ENCODE measurements at regions not wholly inside any gene's neighbourhood (a gene's known extent, or its start where the extent isn't known, plus 50 kb on each side); places are given as distances from the start of the nearest gene placed in this dataset.

DNA sequence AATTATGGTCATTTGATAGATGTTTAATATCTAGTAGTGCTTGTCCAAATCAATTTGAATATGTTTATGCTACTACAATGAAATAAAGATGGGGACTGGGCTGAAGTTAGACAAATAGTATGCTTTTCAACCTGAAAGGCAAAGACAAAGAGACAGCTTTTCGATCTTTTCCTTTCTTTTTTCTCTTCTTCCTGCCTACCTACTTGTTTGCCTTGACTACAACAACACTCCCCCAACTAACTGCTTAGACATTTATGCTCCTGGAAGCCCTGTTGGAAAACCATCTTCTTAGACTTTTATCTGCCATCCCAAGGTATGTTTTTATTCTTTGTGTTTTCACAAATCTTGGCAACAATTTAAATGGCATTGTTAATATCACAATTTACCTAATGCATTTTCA is 374.4 kb upstream of the DDI1 start:
- H3K9me3 ChIP-seq (ENCODE audit: control insufficient read depth, insufficient read depth, low read depth, low read length) = no peaks in the 10 kb centered on the region
- BruUV-seq (replicated peaks) = no TSS peak
- no peaks in the 10 kb centered on the region for H3K27me3 ChIP-seq (ENCODE audit: control insufficient read depth, insufficient read depth, low read length)
- intact Hi-C loops (cut with micrococcal nuclease; ENCODE audit: unreplicated experiment) (no loop called here), in situ Hi-C loops (cut with HindIII; ENCODE audit: low pct_unique_long_range_greater_than_20kb, low sequenced_read_pairs) (no loop called here)
- ChIA-PET POLR2A (no interaction called here), CTCF (no interaction called here)
- no peak overlapping the region for H3K4me3 ChIP-seq (ENCODE audit: low read depth in 2 of 2, low read length in 2 of 2)
- H3K4me1 ChIP-seq (ENCODE audit: control insufficient read depth, insufficient read depth, low read length) = no peaks in the 10 kb centered on the region
- DNase-seq (ENCODE audit: low read depth, low spot score) (no peak), ATAC-seq (no peak)
- no peaks in the 10 kb centered on the region for H3K36me3 ChIP-seq (ENCODE audit: control insufficient read depth, insufficient read depth, low read length)
- no peak overlapping the region for H3K27ac ChIP-seq (ENCODE audit: low read length)
- no peak for TF ChIP-seq REST (IDR thresholded peaks at IDR 0.05; ENCODE audit: insufficient read depth in 1 of 2, low read depth in 2 of 2, low read length in 1 of 2)
- TF ChIP-seq, protein P1, sequence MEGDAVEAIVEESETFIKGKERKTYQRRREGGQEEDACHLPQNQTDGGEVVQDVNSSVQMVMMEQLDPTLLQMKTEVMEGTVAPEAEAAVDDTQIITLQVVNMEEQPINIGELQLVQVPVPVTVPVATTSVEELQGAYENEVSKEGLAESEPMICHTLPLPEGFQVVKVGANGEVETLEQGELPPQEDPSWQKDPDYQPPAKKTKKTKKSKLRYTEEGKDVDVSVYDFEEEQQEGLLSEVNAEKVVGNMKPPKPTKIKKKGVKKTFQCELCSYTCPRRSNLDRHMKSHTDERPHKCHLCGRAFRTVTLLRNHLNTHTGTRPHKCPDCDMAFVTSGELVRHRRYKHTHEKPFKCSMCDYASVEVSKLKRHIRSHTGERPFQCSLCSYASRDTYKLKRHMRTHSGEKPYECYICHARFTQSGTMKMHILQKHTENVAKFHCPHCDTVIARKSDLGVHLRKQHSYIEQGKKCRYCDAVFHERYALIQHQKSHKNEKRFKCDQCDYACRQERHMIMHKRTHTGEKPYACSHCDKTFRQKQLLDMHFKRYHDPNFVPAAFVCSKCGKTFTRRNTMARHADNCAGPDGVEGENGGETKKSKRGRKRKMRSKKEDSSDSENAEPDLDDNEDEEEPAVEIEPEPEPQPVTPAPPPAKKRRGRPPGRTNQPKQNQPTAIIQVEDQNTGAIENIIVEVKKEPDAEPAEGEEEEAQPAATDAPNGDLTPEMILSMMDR (IDR thresholded peaks at IDR 0.05) = no peak
- TF ChIP-seq SIN3A (IDR thresholded peaks at IDR 0.05; ENCODE audit: borderline replicate concordance, insufficient read depth, low read depth, low read length) = no peak
- TF ChIP-seq POLR2AphosphoS5 (IDR thresholded peaks at IDR 0.05; ENCODE audit: low read depth, low read length) = no peak
- TF ChIP-seq TCF7L2 (IDR thresholded peaks at IDR 0.05; ENCODE audit: low read depth, low read length) = no peak

DNA sequence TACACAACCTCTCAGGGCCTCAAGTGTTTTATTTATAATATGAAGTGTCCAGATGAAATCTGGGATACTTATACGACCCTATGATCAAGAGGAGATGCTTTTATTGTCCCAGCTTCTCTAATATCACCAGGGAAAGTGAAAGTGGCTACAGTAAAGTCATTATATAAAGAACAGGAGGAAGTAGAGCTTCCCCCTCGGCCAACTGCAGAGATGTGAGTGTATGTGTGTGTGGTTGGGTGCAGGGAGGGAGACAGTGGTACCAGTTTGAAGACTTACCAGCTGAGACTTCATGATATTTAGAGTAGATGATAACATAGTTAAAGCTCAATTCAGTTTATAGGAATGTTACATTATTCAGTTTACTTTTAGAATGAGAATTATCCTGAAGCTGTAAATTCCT is 373.6 kb upstream of the DDI1 start:
- CTCF ChIA-PET = no interaction called here

More for the DNA sequence above, 373.6 kb upstream of the DDI1 start:
- no peak for DNase-seq (ENCODE audit: low read depth, low spot score)
- Histone ChIP-seq H3K36me3 (ENCODE audit: control insufficient read depth, insufficient read depth, low read length) (no peaks in the 10 kb centered on the region), H3K27me3 (ENCODE audit: control insufficient read depth, insufficient read depth, low read length) (no peaks in the 10 kb centered on the region), H3K4me3 (ENCODE audit: low read depth in 2 of 2, low read length in 2 of 2) (no peak overlapping the region), H3K27ac (ENCODE audit: low read length) (no peak overlapping the region), H3K9me3 (ENCODE audit: control insufficient read depth, insufficient read depth, low read depth, low read length) (no peaks in the 10 kb centered on the region), H3K4me1 (ENCODE audit: control insufficient read depth, insufficient read depth, low read length) (no peaks in the 10 kb centered on the region)
- intact Hi-C loops (cut with micrococcal nuclease; ENCODE audit: unreplicated experiment) (no loop called here), in situ Hi-C loops (cut with HindIII; ENCODE audit: low pct_unique_long_range_greater_than_20kb, low sequenced_read_pairs) (no loop called here)
- POLR2A ChIA-PET = interaction anchor here (0.5 kb wide), 1 partner anchor 79 kb away, joined by 3 read pairs; no protein-coding TSS in a partner anchor
- BruUV-seq (replicated peaks) = no TSS peak
- ATAC-seq = no peak
- TF ChIP-seq, protein P1 (IDR thresholded peaks at IDR 0.05) = no peak
- TF ChIP-seq REST (IDR thresholded peaks at IDR 0.05; ENCODE audit: insufficient read depth in 1 of 2, low read depth in 2 of 2, low read length in 1 of 2) (no peak), POLR2AphosphoS5 (IDR thresholded peaks at IDR 0.05; ENCODE audit: low read depth, low read length) (no peak), SIN3A (IDR thresholded peaks at IDR 0.05; ENCODE audit: borderline replicate concordance, insufficient read depth, low read depth, low read length) (no peak), TCF7L2 (IDR thresholded peaks at IDR 0.05; ENCODE audit: low read depth, low read length) (no peak)
